ENCODE measurements at regions not wholly inside any gene's neighbourhood (a gene's known extent, or its start where the extent isn't known, plus 50 kb on each side); places are given as distances from the start of the nearest gene placed in this dataset.

- no peak overlapping the region for H3K27ac ChIP-seq (ENCODE audit: low read length)
- no peaks in the 10 kb centered on the region for H3K9me3 ChIP-seq (ENCODE audit: control insufficient read depth, insufficient read depth, low read depth, low read length)
- BruUV-seq (replicated peaks): no TSS peak
- CTCF ChIA-PET: no interaction called here
- TF ChIP-seq SIN3A (IDR thresholded peaks at IDR 0.05; ENCODE audit: borderline replicate concordance, insufficient read depth, low read depth, low read length) (no peak), TCF7L2 (IDR thresholded peaks at IDR 0.05; ENCODE audit: low read depth, low read length) (no peak), POLR2AphosphoS5 (IDR thresholded peaks at IDR 0.05; ENCODE audit: low read depth, low read length) (no peak)
- TF ChIP-seq, protein P1, sequence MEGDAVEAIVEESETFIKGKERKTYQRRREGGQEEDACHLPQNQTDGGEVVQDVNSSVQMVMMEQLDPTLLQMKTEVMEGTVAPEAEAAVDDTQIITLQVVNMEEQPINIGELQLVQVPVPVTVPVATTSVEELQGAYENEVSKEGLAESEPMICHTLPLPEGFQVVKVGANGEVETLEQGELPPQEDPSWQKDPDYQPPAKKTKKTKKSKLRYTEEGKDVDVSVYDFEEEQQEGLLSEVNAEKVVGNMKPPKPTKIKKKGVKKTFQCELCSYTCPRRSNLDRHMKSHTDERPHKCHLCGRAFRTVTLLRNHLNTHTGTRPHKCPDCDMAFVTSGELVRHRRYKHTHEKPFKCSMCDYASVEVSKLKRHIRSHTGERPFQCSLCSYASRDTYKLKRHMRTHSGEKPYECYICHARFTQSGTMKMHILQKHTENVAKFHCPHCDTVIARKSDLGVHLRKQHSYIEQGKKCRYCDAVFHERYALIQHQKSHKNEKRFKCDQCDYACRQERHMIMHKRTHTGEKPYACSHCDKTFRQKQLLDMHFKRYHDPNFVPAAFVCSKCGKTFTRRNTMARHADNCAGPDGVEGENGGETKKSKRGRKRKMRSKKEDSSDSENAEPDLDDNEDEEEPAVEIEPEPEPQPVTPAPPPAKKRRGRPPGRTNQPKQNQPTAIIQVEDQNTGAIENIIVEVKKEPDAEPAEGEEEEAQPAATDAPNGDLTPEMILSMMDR (IDR thresholded peaks at IDR 0.05): no peak
- TF ChIP-seq, protein P2, sequence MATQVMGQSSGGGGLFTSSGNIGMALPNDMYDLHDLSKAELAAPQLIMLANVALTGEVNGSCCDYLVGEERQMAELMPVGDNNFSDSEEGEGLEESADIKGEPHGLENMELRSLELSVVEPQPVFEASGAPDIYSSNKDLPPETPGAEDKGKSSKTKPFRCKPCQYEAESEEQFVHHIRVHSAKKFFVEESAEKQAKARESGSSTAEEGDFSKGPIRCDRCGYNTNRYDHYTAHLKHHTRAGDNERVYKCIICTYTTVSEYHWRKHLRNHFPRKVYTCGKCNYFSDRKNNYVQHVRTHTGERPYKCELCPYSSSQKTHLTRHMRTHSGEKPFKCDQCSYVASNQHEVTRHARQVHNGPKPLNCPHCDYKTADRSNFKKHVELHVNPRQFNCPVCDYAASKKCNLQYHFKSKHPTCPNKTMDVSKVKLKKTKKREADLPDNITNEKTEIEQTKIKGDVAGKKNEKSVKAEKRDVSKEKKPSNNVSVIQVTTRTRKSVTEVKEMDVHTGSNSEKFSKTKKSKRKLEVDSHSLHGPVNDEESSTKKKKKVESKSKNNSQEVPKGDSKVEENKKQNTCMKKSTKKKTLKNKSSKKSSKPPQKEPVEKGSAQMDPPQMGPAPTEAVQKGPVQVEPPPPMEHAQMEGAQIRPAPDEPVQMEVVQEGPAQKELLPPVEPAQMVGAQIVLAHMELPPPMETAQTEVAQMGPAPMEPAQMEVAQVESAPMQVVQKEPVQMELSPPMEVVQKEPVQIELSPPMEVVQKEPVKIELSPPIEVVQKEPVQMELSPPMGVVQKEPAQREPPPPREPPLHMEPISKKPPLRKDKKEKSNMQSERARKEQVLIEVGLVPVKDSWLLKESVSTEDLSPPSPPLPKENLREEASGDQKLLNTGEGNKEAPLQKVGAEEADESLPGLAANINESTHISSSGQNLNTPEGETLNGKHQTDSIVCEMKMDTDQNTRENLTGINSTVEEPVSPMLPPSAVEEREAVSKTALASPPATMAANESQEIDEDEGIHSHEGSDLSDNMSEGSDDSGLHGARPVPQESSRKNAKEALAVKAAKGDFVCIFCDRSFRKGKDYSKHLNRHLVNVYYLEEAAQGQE (IDR thresholded peaks at IDR 0.05; ENCODE audit: insufficient read depth in 1 of 2, low read depth in 2 of 2, low read length in 1 of 2): no peak
- H3K4me3 ChIP-seq (ENCODE audit: low read depth in 2 of 2, low read length in 2 of 2): no peak overlapping the region
- no peaks in the 10 kb centered on the region for H3K36me3 ChIP-seq (ENCODE audit: control insufficient read depth, insufficient read depth, low read length)
- DNase-seq (ENCODE audit: low read depth, low spot score): no peak
- in situ Hi-C loops (cut with HindIII; ENCODE audit: low pct_unique_long_range_greater_than_20kb, low sequenced_read_pairs) (no loop called here), intact Hi-C loops (cut with micrococcal nuclease; ENCODE audit: unreplicated experiment) (no loop called here)
- POLR2A ChIA-PET: no interaction called here
- no peaks in the 10 kb centered on the region for H3K27me3 ChIP-seq (ENCODE audit: control insufficient read depth, insufficient read depth, low read length)
- H3K4me1 ChIP-seq (ENCODE audit: control insufficient read depth, insufficient read depth, low read length): no peaks in the 10 kb centered on the region
- no peak for ATAC-seq
Observed at GRCh38 chr16:61362585-61362984, 673.7 kb downstream of the CDH8 start.

- no peaks in the 10 kb centered on the region for H3K9me3 ChIP-seq (ENCODE audit: control insufficient read depth, insufficient read depth, low read depth, low read length)
- ATAC-seq: no peak
- DNase-seq (ENCODE audit: low read depth, low spot score): no peak
- intact Hi-C loops (cut with micrococcal nuclease; ENCODE audit: unreplicated experiment): no loop called here
- POLR2A ChIA-PET: no interaction called here
- H3K4me1 ChIP-seq (ENCODE audit: control insufficient read depth, insufficient read depth, low read length): no peaks in the 10 kb centered on the region
- no peak overlapping the region for H3K27ac ChIP-seq (ENCODE audit: low read length)
- no peak overlapping the region for H3K4me3 ChIP-seq (ENCODE audit: low read depth in 2 of 2, low read length in 2 of 2)
- no peaks in the 10 kb centered on the region for H3K36me3 ChIP-seq (ENCODE audit: control insufficient read depth, insufficient read depth, low read length)
- CTCF ChIA-PET: no interaction called here
- in situ Hi-C loops (cut with HindIII; ENCODE audit: low pct_unique_long_range_greater_than_20kb, low sequenced_read_pairs): no loop called here
- TF ChIP-seq, protein P1 (IDR thresholded peaks at IDR 0.05): no peak
- TF ChIP-seq, protein P2 (IDR thresholded peaks at IDR 0.05; ENCODE audit: insufficient read depth in 1 of 2, low read depth in 2 of 2, low read length in 1 of 2): no peak
- TF ChIP-seq TCF7L2 (IDR thresholded peaks at IDR 0.05; ENCODE audit: low read depth, low read length) (no peak), SIN3A (IDR thresholded peaks at IDR 0.05; ENCODE audit: borderline replicate concordance, insufficient read depth, low read depth, low read length) (no peak), POLR2AphosphoS5 (IDR thresholded peaks at IDR 0.05; ENCODE audit: low read depth, low read length) (no peak)
- no TSS peak for BruUV-seq (replicated peaks)
- H3K27me3 ChIP-seq (ENCODE audit: control insufficient read depth, insufficient read depth, low read length): no peaks in the 10 kb centered on the region
Observed at GRCh38 chr16:61344791-61345190, 691.4 kb downstream of the CDH8 start.

Measured in Panc1 (cell line).